H1 (cell line): ENCODE measurements at regions not wholly inside any gene's neighbourhood (a gene's known extent, or its start where the extent isn't known, plus 50 kb on each side); places are given as distances from the start of the nearest gene placed in this dataset.

Source experiments
- CREB1 ChIP-seq: IDR thresholded peaks from 2 replicates; pipeline ENCODE4 v1.6.1; 2012; ENCODE audit warnings: inconsistent platforms
- FOSL1 ChIP-seq: IDR thresholded peaks from 2 replicates; pipeline ENCODE4 v1.6.1; 2011; ENCODE audit warnings: mild to moderate bottlenecking, low read depth, low read length, moderate library complexity; ENCODE audit not compliant: insufficient read depth
- RFX5 ChIP-seq: IDR thresholded peaks from 2 replicates; pipeline ENCODE4 v1.6.1; 2011; ENCODE audit warnings: low read depth, low read length, improper control_type of control experiment, borderline replicate concordance
- SIRT6 ChIP-seq: IDR thresholded peaks from one replicate; pipeline ENCODE4 v1.7.1; 2012; ENCODE audit warnings: low read length, inconsistent platforms
- ZNF274 ChIP-seq: IDR thresholded peaks from 2 replicates; pipeline ENCODE4 v1.7.0; 2012; ENCODE audit warnings: low read length, borderline replicate concordance; ENCODE audit errors: extremely low read depth

DNA sequence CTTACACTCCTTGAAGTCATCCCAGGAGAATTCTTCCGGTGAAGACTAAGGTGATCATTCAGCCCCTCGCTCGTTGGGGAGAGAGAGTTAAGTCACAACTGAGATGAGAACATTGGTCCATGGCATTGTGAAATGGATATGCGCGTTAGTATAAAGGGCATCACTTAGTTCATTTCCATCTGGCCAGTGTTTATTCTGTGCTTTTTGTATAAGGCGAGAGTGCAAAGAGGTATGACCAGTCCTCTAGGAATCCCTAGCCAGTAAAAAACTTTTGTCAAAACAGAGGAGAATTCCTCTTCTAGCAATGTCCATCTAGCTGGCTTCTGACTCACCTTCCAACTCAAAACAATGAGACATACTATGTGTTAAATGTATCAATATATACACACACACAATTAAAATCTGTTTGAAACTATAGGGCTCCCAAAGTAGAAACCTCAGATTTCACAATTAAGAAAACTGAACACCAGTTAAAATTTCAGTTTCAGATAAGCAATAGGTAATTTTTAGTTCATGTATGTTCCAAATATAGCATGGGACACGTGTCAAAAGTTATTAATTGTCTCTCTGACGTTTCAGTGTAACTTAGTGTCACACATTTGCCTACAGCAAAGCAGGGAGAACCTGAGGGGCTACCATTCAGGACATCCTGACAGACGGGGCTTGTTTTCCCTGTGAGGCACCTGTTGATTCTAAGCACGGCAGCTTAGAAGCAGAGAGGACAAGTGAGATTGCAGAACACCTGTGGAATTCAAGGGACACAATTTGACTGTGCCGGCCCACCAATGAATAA is 158.9 kb downstream of the KLF6 start (continued):
- TF ChIP-seq ZNF274 (no peak), SIRT6 (no peak), FOSL1 (no peak), CREB1 (no peak), RFX5 (no peak)
